K562 (cell line): ENCODE measurements at regions not wholly inside any gene's neighbourhood (a gene's known extent, or its start where the extent isn't known, plus 50 kb on each side); places are given as distances from the start of the nearest gene placed in this dataset.

ENCODE experiments used
- ATAC-seq: fragments of 200-7000 bp; cut with Tn5 transposase; 3 replicates; pipeline ENCODE4 v1.9.1; 2020; ENCODE audit warnings: moderate library complexity
- BruUV-seq: library from RNA; stranded (reverse); fragments of 400-500 nt; replicated peaks from 2 replicates; lab custom pipeline; 2021; lab: Mats Ljungman, UMichigan
- CTCF ChIA-PET: fragments of 300-600 bp; formaldehyde crosslinking; extraction: SDS; loops from one replicate; lab custom pipeline; 2021; ENCODE audit warnings: low intra/inter-chr PET ratio; lab: Yijun Ruan, JAX
- POLR2A ChIA-PET: fragments of 300-600, 350-650 bp; sonication (Branson Sonifier 250); formaldehyde crosslinking; extraction: SDS; loops from one replicate; lab custom pipeline; 2021; ENCODE audit warnings: antibody characterized with exemption, inconsistent platforms; lab: Yijun Ruan, JAX
- DNase-seq, 4 experiments: peaks; one replicate each; pipeline versions ENCODE4 v3.0.0 to v3.0.0-alpha.2; 2011 to 2018; ENCODE audit warnings: low spot score in 3 of 4, mixed read lengths in 3 of 4; ENCODE audit errors: extremely low read depth in 1 of 4
- FAIRE-seq: peaks from 2 replicates; lab custom pipeline; 2011; peaks lifted over from hg19 to GRCh38; lab: Jason Lieb, UNC
- H2AFZ ChIP-seq: 2 replicates; pipeline ENCODE4 v1.6.0; 2011; ENCODE audit warnings: low read depth, low read length, control low read depth, inconsistent platforms
- H3K27ac ChIP-seq: fragments of 200-600 bp; 3 replicates; pipeline ENCODE4 v1.8.0; 2011; ENCODE audit warnings: low read depth, mild to moderate bottlenecking, control low read depth, inconsistent platforms, low read length, moderate library complexity, mixed read lengths; ENCODE audit errors: extremely low read depth
- H3K27me3 ChIP-seq, 2 experiments: fragments of 300-600 bp in 1 of 2; 2 replicates in 1 of 2; 3 replicates in 1 of 2; pipeline versions ENCODE4 v1.6.0 to v1.8.0; 2011; ENCODE audit warnings: inconsistent platforms in 2 of 2, low read length in 2 of 2, mild to moderate bottlenecking in 1 of 2, mixed read lengths in 1 of 2, moderate library complexity in 1 of 2; ENCODE audit not compliant: control insufficient read depth in 2 of 2, insufficient read depth in 2 of 2
- H3K36me3 ChIP-seq: fragments of 300-600 bp; 3 replicates; pipeline ENCODE4 v1.8.0; 2011; ENCODE audit warnings: mild to moderate bottlenecking, low read length, inconsistent platforms; ENCODE audit not compliant: control insufficient read depth, insufficient read depth
- H3K4me1 ChIP-seq, 2 experiments: fragments of 200-600 bp in 1 of 2; replicated peaks in 1 of 2; 2 replicates in 1 of 2; 3 replicates in 1 of 2; pipeline versions ENCODE4 v1.5.1 to v1.8.0; 2011; ENCODE audit warnings: inconsistent platforms in 2 of 2, low read length in 2 of 2, mild to moderate bottlenecking in 1 of 2, mixed read lengths in 1 of 2, moderate library complexity in 1 of 2; ENCODE audit not compliant: control insufficient read depth in 2 of 2, insufficient read depth in 2 of 2
- H3K4me2 ChIP-seq: 2 replicates; pipeline ENCODE4 v1.6.1; 2011; ENCODE audit warnings: low read length, control low read depth, inconsistent platforms, mixed read lengths; ENCODE audit not compliant: insufficient read depth
- H3K4me3 ChIP-seq: fragments of 200-600 bp; sonication (generic), shearing (Covaris generic); 2 replicates; pipeline ENCODE4 v1.5.1; 2016; ENCODE audit warnings: control low read depth, inconsistent platforms
- H3K79me2 ChIP-seq: fragments of 200-600 bp; 3 replicates; pipeline ENCODE4 v1.8.0; 2011; ENCODE audit warnings: low read length, inconsistent platforms; ENCODE audit not compliant: control insufficient read depth, insufficient read depth
- H3K9ac ChIP-seq, 2 experiments: 2 replicates each; pipeline versions ENCODE4 v1.6.0 to v1.6.1; 2011; ENCODE audit warnings: low read depth in 2 of 2, low read length in 2 of 2, control low read depth in 1 of 2, inconsistent platforms in 1 of 2, mild to moderate bottlenecking in 1 of 2, mixed read lengths in 1 of 2; ENCODE audit not compliant: insufficient read depth in 1 of 2
- H3K9me1 ChIP-seq: one replicate; pipeline ENCODE4 v1.6.0; 2011; ENCODE audit warnings: inconsistent platforms, mild to moderate bottlenecking, low read length, moderate library complexity; ENCODE audit not compliant: control insufficient read depth, insufficient read depth
- H3K9me3 ChIP-seq: replicated peaks from 2 replicates; pipeline ENCODE4 v1.5.1; 2011; ENCODE audit warnings: low read depth, low read length, inconsistent platforms; ENCODE audit not compliant: control insufficient read depth, insufficient read depth
- H4K20me1 ChIP-seq: replicated peaks from 2 replicates; pipeline ENCODE4 v1.6.1; 2011; ENCODE audit warnings: low read length, inconsistent platforms, mixed read lengths; ENCODE audit not compliant: control insufficient read depth, insufficient read depth
- CEBPB ChIP-seq: fragments of 450-650 bp; IDR thresholded peaks from 2 replicates; pipeline ENCODE4 v1.6.1; 2016; ENCODE audit warnings: missing genetic modification characterization, missing compliant biosample characterization
- COPS2 ChIP-seq: fragments of 450-650 bp; conservative IDR thresholded peaks from 2 replicates; pipeline ENCODE4 v1.6.1; 2016; ENCODE audit warnings: mild to moderate bottlenecking, moderate library complexity
- DDX20 ChIP-seq: fragments of 450-650 bp; IDR thresholded peaks from 2 replicates; pipeline ENCODE4 v1.6.1; 2016; ENCODE audit warnings: missing genetic modification characterization, low read depth, mild to moderate bottlenecking, missing compliant biosample characterization, moderate library complexity
- E2F5 ChIP-seq: sonication (generic); formaldehyde crosslinking; IDR thresholded peaks from 2 replicates; pipeline ENCODE4 v1.8.0; 2022; ENCODE audit warnings: mild to moderate bottlenecking, missing genetic modification reagents
- IRF9 ChIP-seq: fragments of 450-650 bp; IDR thresholded peaks from 2 replicates; pipeline ENCODE4 v1.6.1; 2016; ENCODE audit warnings: missing biosample characterization, missing genetic modification characterization
- KDM2B ChIP-seq: fragments of 250-450 bp; sonication (Bioruptor Pico); IDR thresholded peaks from 2 replicates; pipeline ENCODE4 v1.8.0; 2021; ENCODE audit warnings: mild to moderate bottlenecking, moderate library complexity
- MYC ChIP-seq, 2 experiments: fragments of 250-450 bp in 1 of 2; sonication (Bioruptor Pico) in 1 of 2; IDR thresholded peaks; 2 replicates each; pipeline versions ENCODE4 v1.5.1 to v1.6.1; 2012 to 2021; ENCODE audit warnings: low read depth in 2 of 2, borderline replicate concordance in 1 of 2, improper control_type of control experiment in 1 of 2, low read length in 1 of 2, mild to moderate bottlenecking in 1 of 2, moderate library complexity in 1 of 2
- SMAD4 ChIP-seq: fragments of 250-450 bp; sonication (Bioruptor Pico); conservative IDR thresholded peaks from 2 replicates; pipeline ENCODE4 v1.8.0; 2021; ENCODE audit warnings: inconsistent platforms, mild to moderate bottlenecking, moderate library complexity
- ZBED1 ChIP-seq: IDR thresholded peaks from 2 replicates; pipeline ENCODE4 v1.6.1; 2014
- ZNF12 ChIP-seq: sonication (generic); formaldehyde crosslinking; IDR thresholded peaks from 2 replicates; pipeline ENCODE4 v1.4.0; 2020; ENCODE audit warnings: mild to moderate bottlenecking, missing genetic modification reagents
- ZNF77 ChIP-seq: fragments of 250-450 bp; sonication (Bioruptor Pico); IDR thresholded peaks from 2 replicates; pipeline ENCODE4 v1.5.0; 2020
- ZNF778 ChIP-seq: fragments of 450-650 bp; formaldehyde crosslinking; IDR thresholded peaks from 2 replicates; pipeline ENCODE4 v1.4.0; 2020; ENCODE audit warnings: mild to moderate bottlenecking, moderate library complexity
- WGBS: fragments of 100-300 bp; shearing (Covaris generic); methylation state at CpG from one replicate; pipeline ENCODE4 v1.1.6; 2016; ENCODE audit warnings: low coverage, mixed read lengths; ENCODE audit not compliant: insufficient coverage; ENCODE audit errors: missing lambda C conversion rate; 5-methylcytosine and 5-hydroxymethylcytosine counted together
- in situ Hi-C: fragments of 300-500 bp; cut with MboI; formaldehyde crosslinking; loops from 4 replicates; pipeline ENCODE4 v1.15.0; 2018; ENCODE audit warnings: inconsistent platforms, mixed read lengths
- intact Hi-C: fragments of 100-400 bp; cut with micrococcal nuclease; formaldehyde crosslinking; loops from 2 replicates; pipeline ENCODE4 v1.14.2; 2022
- TF ChIP-seq, protein P1 (sequence below): fragments of 450-650 bp; IDR thresholded peaks from 2 replicates; pipeline ENCODE4 v1.6.1; 2016; ENCODE audit warnings: low read depth, mild to moderate bottlenecking, moderate library complexity

DNA sequence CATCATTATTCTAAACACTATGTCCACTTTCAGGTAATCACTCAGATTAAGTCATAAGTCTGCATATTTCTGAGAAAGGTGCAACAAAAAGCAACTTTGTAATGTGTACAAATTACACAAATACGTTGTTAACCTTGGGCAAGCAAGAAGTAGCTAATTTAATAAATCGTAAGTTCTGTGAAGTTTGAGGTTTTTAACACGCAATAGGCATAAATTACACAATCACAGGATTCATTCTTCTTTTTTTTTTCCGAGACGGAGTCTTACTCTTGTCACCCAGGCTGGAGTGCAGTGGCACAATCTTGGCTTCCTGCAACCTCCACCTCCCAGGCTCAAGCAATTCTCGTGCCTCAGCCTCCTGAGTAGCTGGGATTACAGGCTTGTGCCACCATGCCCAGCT lies 57.2 kb upstream of the F13A1 start:
- Histone ChIP-seq H3K27ac (no peak overlapping the region), H3K4me1 (no peaks in the 10 kb centered on the region), H2AFZ (no peak overlapping the region), H4K20me1 (no peaks in the 10 kb centered on the region), H3K9me3 (no peaks in the 10 kb centered on the region), H3K9ac (no peak overlapping the region), H3K36me3 (no peaks in the 10 kb centered on the region), H3K79me2 (no peaks in the 10 kb centered on the region), H3K9me1 (no peaks in the 10 kb centered on the region), H3K27me3 (peaks cover 0 to 3% of the 10 kb centered on the region in 2 experiments; a peak in 1 of 5 replicates), H3K4me3 (no peak overlapping the region), H3K4me2 (no peak overlapping the region)
- ChIA-PET POLR2A (no interaction called here), CTCF (no interaction called here)
- intact Hi-C loops, result no loop called here
- TF ChIP-seq CEBPB (tag), result 0 out of 2 replicates have a peak, but pooled peaks have one; percentile 8
- TF ChIP-seq, protein P1, sequence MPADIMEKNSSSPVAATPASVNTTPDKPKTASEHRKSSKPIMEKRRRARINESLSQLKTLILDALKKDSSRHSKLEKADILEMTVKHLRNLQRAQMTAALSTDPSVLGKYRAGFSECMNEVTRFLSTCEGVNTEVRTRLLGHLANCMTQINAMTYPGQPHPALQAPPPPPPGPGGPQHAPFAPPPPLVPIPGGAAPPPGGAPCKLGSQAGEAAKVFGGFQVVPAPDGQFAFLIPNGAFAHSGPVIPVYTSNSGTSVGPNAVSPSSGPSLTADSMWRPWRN, result no peak
- ATAC-seq, result no peak
- BruUV-seq, result no TSS peak
- FAIRE-seq, result no peak
- no peak for DNase-seq
- in situ Hi-C loops, result no loop called here
- 3% methylated on average over 6 of the region's 6 CpGs for WGBS

GRCh38 chr6:6379573-6379972 lies 59.1 kb upstream of the F13A1 start:
- TF ChIP-seq IRF9 (tag) (no peak), SMAD4 (CRISPR knock-in tag) (no peak), E2F5 (CRISPR knock-in tag) (no peak), COPS2 (no peak), ZNF12 (CRISPR knock-in tag) (no peak), MYC (IDR thresholded peaks at IDR 0.05; ENCODE audit: low read depth, low read length) (no peak), MYC (CRISPR knock-in tag; IDR thresholded peaks at IDR 0.05; ENCODE audit: borderline replicate concordance, low read depth) (no peak), KDM2B (no peak), DDX20 (tag) (no peak), ZNF77 (no peak), ZNF778 (CRISPR knock-in tag) (no peak), ZBED1 (no peak)
- Histone ChIP-seq H3K9ac (no peak overlapping the region), H3K36me3 (no peaks in the 10 kb centered on the region), H3K4me2 (no peak overlapping the region), H3K79me2 (no peaks in the 10 kb centered on the region), H2AFZ (no peak overlapping the region), H3K4me1 (no peaks in the 10 kb centered on the region), H3K27ac (no peak overlapping the region), H3K9me1 (no peaks in the 10 kb centered on the region), H3K9me3 (no peaks in the 10 kb centered on the region), H4K20me1 (no peaks in the 10 kb centered on the region), H3K27me3 (peaks cover 0 to 3% of the 10 kb centered on the region in 2 experiments; a peak in 1 of 5 replicates), H3K4me3 (no peak overlapping the region)
- ATAC-seq (no peak), FAIRE-seq (no peak), DNase-seq (no peak)
- POLR2A ChIA-PET, result no interaction called here
- in situ Hi-C loops (no loop called here), intact Hi-C loops (no loop called here)
- 0% methylated on average over 5 of the region's 5 CpGs for WGBS
- CTCF ChIA-PET, result no interaction called here
- BruUV-seq, result no TSS peak
